ENCODE measurements at regions not wholly inside any gene's neighbourhood (a gene's known extent, or its start where the extent isn't known, plus 50 kb on each side); places are given as distances from the start of the nearest gene placed in this dataset.

DNA sequence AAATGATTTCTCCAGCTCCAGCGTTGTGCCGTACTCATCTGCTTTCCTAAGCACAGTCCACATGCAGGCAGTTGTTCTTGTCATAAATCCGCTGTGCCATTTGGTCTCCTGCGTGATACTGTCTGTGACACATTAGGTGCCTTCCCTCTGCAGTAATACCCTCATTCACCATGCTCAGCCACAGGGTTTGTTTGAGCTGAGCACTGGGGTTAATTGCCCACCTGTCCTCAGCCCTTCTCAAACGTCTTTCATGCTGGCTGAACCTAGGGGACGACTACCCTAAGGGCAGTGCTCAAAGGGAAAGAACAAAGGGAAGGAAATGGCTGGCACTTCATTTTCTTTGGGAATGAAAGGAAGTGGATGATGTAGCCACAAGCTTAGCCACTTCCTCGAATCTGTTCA is 64.2 kb upstream of the MYLIP start:
- no peak for TF ChIP-seq FOXM1 (IDR thresholded peaks at IDR 0.05; ENCODE audit: borderline replicate concordance, low read depth)
- TF ChIP-seq TAF1 (IDR thresholded peaks at IDR 0.05; ENCODE audit: low read depth), result no peak
- no peak for TF ChIP-seq TEAD4 (IDR thresholded peaks at IDR 0.05)
- no peak for TF ChIP-seq CEBPB (IDR thresholded peaks at IDR 0.05)
- TF ChIP-seq RAD21 (IDR thresholded peaks at IDR 0.05; ENCODE audit: low read depth), result no peak
- TF ChIP-seq YY1 (IDR thresholded peaks at IDR 0.05; ENCODE audit: low read depth), result no peak
- TF ChIP-seq EP300 (IDR thresholded peaks at IDR 0.05; ENCODE audit: borderline replicate concordance), result no peak
- no peak for TF ChIP-seq ZBTB7A (IDR thresholded peaks at IDR 0.05; ENCODE audit: low read depth)
- TF ChIP-seq, protein P1, sequence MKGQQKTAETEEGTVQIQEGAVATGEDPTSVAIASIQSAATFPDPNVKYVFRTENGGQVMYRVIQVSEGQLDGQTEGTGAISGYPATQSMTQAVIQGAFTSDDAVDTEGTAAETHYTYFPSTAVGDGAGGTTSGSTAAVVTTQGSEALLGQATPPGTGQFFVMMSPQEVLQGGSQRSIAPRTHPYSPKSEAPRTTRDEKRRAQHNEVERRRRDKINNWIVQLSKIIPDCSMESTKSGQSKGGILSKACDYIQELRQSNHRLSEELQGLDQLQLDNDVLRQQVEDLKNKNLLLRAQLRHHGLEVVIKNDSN (IDR thresholded peaks at IDR 0.05), result no peak
- TF ChIP-seq, protein P2, sequence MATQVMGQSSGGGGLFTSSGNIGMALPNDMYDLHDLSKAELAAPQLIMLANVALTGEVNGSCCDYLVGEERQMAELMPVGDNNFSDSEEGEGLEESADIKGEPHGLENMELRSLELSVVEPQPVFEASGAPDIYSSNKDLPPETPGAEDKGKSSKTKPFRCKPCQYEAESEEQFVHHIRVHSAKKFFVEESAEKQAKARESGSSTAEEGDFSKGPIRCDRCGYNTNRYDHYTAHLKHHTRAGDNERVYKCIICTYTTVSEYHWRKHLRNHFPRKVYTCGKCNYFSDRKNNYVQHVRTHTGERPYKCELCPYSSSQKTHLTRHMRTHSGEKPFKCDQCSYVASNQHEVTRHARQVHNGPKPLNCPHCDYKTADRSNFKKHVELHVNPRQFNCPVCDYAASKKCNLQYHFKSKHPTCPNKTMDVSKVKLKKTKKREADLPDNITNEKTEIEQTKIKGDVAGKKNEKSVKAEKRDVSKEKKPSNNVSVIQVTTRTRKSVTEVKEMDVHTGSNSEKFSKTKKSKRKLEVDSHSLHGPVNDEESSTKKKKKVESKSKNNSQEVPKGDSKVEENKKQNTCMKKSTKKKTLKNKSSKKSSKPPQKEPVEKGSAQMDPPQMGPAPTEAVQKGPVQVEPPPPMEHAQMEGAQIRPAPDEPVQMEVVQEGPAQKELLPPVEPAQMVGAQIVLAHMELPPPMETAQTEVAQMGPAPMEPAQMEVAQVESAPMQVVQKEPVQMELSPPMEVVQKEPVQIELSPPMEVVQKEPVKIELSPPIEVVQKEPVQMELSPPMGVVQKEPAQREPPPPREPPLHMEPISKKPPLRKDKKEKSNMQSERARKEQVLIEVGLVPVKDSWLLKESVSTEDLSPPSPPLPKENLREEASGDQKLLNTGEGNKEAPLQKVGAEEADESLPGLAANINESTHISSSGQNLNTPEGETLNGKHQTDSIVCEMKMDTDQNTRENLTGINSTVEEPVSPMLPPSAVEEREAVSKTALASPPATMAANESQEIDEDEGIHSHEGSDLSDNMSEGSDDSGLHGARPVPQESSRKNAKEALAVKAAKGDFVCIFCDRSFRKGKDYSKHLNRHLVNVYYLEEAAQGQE (IDR thresholded peaks at IDR 0.05; ENCODE audit: low read depth), result no peak
- no peak for TF ChIP-seq CREB1 (IDR thresholded peaks at IDR 0.05; ENCODE audit: low read depth)
